GM19395 (cell line): ENCODE measurements at regions not wholly inside any gene's neighbourhood (a gene's known extent, or its start where the extent isn't known, plus 50 kb on each side); places are given as distances from the start of the nearest gene placed in this dataset.

Source experiments
- ATAC-seq: cut with Tn5 transposase; IDR thresholded peaks from one replicate; pipeline ENCODE4 v1.9.1; 2021; ENCODE audit warnings: mild to moderate bottlenecking, moderate library complexity; ENCODE audit not compliant: unreplicated experiment

GRCh38 chr18:38473535-38473934 is 907.9 kb upstream of the CELF4 start:
- no peak for ATAC-seq

- no peak for ATAC-seq
Measured at GRCh38 chr18:38470421-38470820, 904.8 kb upstream of the CELF4 start.

- ATAC-seq: no peak
Measured at GRCh38 chr18:38466426-38466825, 900.8 kb upstream of the CELF4 start.

- no peak for ATAC-seq
Measured at GRCh38 chr18:38464024-38464423, 898.4 kb upstream of the CELF4 start.

GRCh38 chr18:38460657-38461056 is 895.1 kb upstream of the CELF4 start:
- ATAC-seq: no peak

GRCh38 chr18:38459131-38459994 is 893.8 kb upstream of the CELF4 start:
- ATAC-seq: no peak

GRCh38 chr18:38458698-38459097 is 893.1 kb upstream of the CELF4 start:
- ATAC-seq: no peak

GRCh38 chr18:38456253-38456652 is 890.7 kb upstream of the CELF4 start:
- ATAC-seq: no peak

- ATAC-seq: no peak
Measured at GRCh38 chr18:38454764-38455469, 889.3 kb upstream of the CELF4 start.

GRCh38 chr18:38453880-38454279 is 888.3 kb upstream of the CELF4 start:
- ATAC-seq: no peak

- ATAC-seq: no peak
Measured at GRCh38 chr18:38450876-38451275, 885.3 kb upstream of the CELF4 start.

GRCh38 chr18:38445804-38446145 is 880.2 kb upstream of the CELF4 start:
- no peak for ATAC-seq

GRCh38 chr18:38444971-38445803 is 879.6 kb upstream of the CELF4 start:
- no peak for ATAC-seq

- no peak for ATAC-seq
Measured at GRCh38 chr18:38427736-38428135, 862.1 kb upstream of the CELF4 start.

- ATAC-seq: no peak
Measured at GRCh38 chr18:38427234-38427633, 861.6 kb upstream of the CELF4 start.

GRCh38 chr18:38421872-38422615 is 856.4 kb upstream of the CELF4 start:
- no peak for ATAC-seq

GRCh38 chr18:38421021-38421420 is 855.4 kb upstream of the CELF4 start:
- no peak for ATAC-seq

- no peak for ATAC-seq
Measured at GRCh38 chr18:38420611-38421010, 855.0 kb upstream of the CELF4 start.

GRCh38 chr18:38415811-38416210 is 850.2 kb upstream of the CELF4 start:
- ATAC-seq: no peak

GRCh38 chr18:38413193-38413592 is 847.6 kb upstream of the CELF4 start:
- no peak for ATAC-seq

GRCh38 chr18:38406607-38407006 is 841.0 kb upstream of the CELF4 start:
- ATAC-seq: no peak
